Colonic mucosa (tissue), 4 donors: ENCODE measurements at regions not wholly inside any gene's neighbourhood (a gene's known extent, or its start where the extent isn't known, plus 50 kb on each side); places are given as distances from the start of the nearest gene placed in this dataset.

Experiments
- DNase-seq: peaks from one replicate; pipeline ENCODE4 v3.0.0-alpha.2; 2020
- H3K27ac ChIP-seq: fragments of 200-600 bp; one replicate; pipeline ENCODE4 v1.8.0; 2021
- H3K27me3 ChIP-seq: fragments of 200-600 bp; one replicate; pipeline ENCODE4 v1.8.0; 2021
- H3K36me3 ChIP-seq: fragments of 200-600 bp; one replicate; pipeline ENCODE4 v1.8.0; 2021
- H3K4me1 ChIP-seq: fragments of 200-600 bp; one replicate; pipeline ENCODE4 v1.8.0; 2021; ENCODE audit warnings: mild to moderate bottlenecking
- H3K4me3 ChIP-seq: fragments of 200-600 bp; one replicate; pipeline ENCODE4 v1.8.0; 2021
- H3K9ac ChIP-seq, 2 donors: one replicate each; pipeline ENCODE4 v1.7.0; 2013; ENCODE audit warnings: control low read depth in 2 of 2, low read depth in 2 of 2, low read length in 2 of 2
- H3K9me3 ChIP-seq: fragments of 200-600 bp; one replicate; pipeline ENCODE4 v1.8.0; 2021
- CTCF ChIP-seq: fragments of 200-600 bp; IDR thresholded peaks from one replicate; pipeline ENCODE4 v1.8.0; 2022; ENCODE audit warnings: antibody characterized with exemption, mild to moderate bottlenecking
- intact Hi-C: fragments of 100-400 bp; cut with DNase I; formaldehyde crosslinking; loops from one replicate; pipeline ENCODE4 v1.14.1; 2022
- donor health status: healthy.
- donor health status: DM: no; HTN: no; CAD: no.
- donor health status: DM: no; HTN: no; CAD: no.

DNA sequence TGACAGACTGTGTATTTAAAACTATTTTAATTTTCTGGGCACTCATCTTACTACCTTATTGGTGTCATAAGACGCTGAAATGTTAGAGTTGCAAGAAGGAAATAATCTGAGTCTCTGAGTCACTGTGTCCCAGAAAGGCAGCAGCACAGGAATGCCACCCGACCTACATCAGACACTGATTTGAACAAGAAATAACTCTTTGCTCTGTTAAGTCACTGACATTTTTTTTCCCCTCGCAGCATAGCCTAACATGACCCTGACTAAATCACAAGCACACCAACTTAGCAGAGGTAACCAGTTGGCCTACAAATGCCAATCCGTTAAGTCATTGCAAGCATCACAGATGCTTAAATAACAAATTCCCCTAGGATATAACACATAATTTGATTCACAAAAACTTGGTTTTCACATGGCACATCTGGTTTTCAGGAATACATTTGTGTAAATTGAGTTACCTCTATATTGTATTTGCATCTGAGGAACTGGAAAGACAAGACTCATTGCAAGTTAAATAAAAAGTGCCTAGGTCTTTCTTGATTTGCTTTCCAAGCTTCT, 349.1 kb downstream of the SEC16B start:
- intact Hi-C loops, result no loop called here
- no peak for TF ChIP-seq CTCF
- H3K9ac ChIP-seq, result no peak overlapping the region
- no peaks in the 10 kb centered on the region for H3K36me3 ChIP-seq
- no peak overlapping the region for H3K27ac ChIP-seq
- no peak for DNase-seq
- no peaks in the 10 kb centered on the region for H3K27me3 ChIP-seq
- no peaks in the 10 kb centered on the region for H3K4me1 ChIP-seq
- H3K4me3 ChIP-seq, result no peak overlapping the region
- H3K9me3 ChIP-seq, result no peaks in the 10 kb centered on the region

- Histone ChIP-seq H3K9ac (no peak overlapping the region), H3K27ac (no peak overlapping the region)
Observed at GRCh38 chr1:177615251-177615650, 354.6 kb downstream of the SEC16B start.

GRCh38 chr1:177611402-177611801, 358.5 kb downstream of the SEC16B start:
- no peak for TF ChIP-seq CTCF
- no peaks in the 10 kb centered on the region for H3K9me3 ChIP-seq
- no peaks in the 10 kb centered on the region for H3K4me1 ChIP-seq
- intact Hi-C loops, result no loop called here
- H3K27ac ChIP-seq, result no peak overlapping the region
- DNase-seq, result no peak
- no peaks in the 10 kb centered on the region for H3K27me3 ChIP-seq
- no peak overlapping the region for H3K9ac ChIP-seq
- H3K36me3 ChIP-seq, result no peaks in the 10 kb centered on the region
- H3K4me3 ChIP-seq, result no peak overlapping the region

More at GRCh38 chr1:177615251-177615650, 354.6 kb downstream of the SEC16B start:
- no peak for DNase-seq
- Histone ChIP-seq H3K27me3 (no peaks in the 10 kb centered on the region), H3K36me3 (no peaks in the 10 kb centered on the region), H3K4me3 (no peak overlapping the region), H3K9me3 (no peaks in the 10 kb centered on the region), H3K4me1 (no peaks in the 10 kb centered on the region)
- TF ChIP-seq CTCF, result no peak
- intact Hi-C loops, result no loop called here

GRCh38 chr1:177609953-177610352, 359.9 kb downstream of the SEC16B start:
- H3K9me3 ChIP-seq, result no peaks in the 10 kb centered on the region
- intact Hi-C loops, result no loop called here
- no peak overlapping the region for H3K4me3 ChIP-seq
- no peak overlapping the region for H3K27ac ChIP-seq
- H3K27me3 ChIP-seq, result no peaks in the 10 kb centered on the region
- no peaks in the 10 kb centered on the region for H3K4me1 ChIP-seq
- H3K36me3 ChIP-seq, result no peaks in the 10 kb centered on the region
- no peak for DNase-seq
- H3K9ac ChIP-seq, result no peak overlapping the region
- no peak for TF ChIP-seq CTCF

GRCh38 chr1:177600936-177601335, 368.9 kb downstream of the SEC16B start:
- H3K9ac ChIP-seq, result no peak overlapping the region
- H3K36me3 ChIP-seq, result no peaks in the 10 kb centered on the region
- H3K9me3 ChIP-seq, result no peaks in the 10 kb centered on the region
- H3K4me1 ChIP-seq, result no peaks in the 10 kb centered on the region
- no peak overlapping the region for H3K4me3 ChIP-seq
- no peak for DNase-seq
- intact Hi-C loops, result no loop called here
- H3K27ac ChIP-seq, result no peak overlapping the region
- H3K27me3 ChIP-seq, result no peaks in the 10 kb centered on the region
- TF ChIP-seq CTCF, result no peak
